HCT116 (cell line): ENCODE measurements at regions not wholly inside any gene's neighbourhood (a gene's known extent, or its start where the extent isn't known, plus 50 kb on each side); places are given as distances from the start of the nearest gene placed in this dataset.

Experiments
- CTCF ChIP-seq, 3 experiments: fragments of 200-600 bp in 1 of 3; sonication (generic) in 1 of 3; IDR thresholded peaks in 2 of 3; conservative IDR thresholded peaks in 1 of 3; 2 replicates each; pipeline ENCODE4 v1.5.1; 2012 to 2017; ENCODE audit warnings: low read depth in 2 of 3, low read length in 2 of 3, antibody characterized with exemption in 1 of 3, borderline replicate concordance in 1 of 3, control low read depth in 1 of 3, mild to moderate bottlenecking in 1 of 3, mixed read lengths in 1 of 3, mixed run types in 1 of 3, moderate library complexity in 1 of 3; ENCODE audit not compliant: insufficient read depth in 1 of 3
- EGR1 ChIP-seq: IDR thresholded peaks from 2 replicates; pipeline ENCODE4 v1.6.1; 2012; ENCODE audit warnings: low read depth
- EZH2 ChIP-seq: fragments of 200-600 bp; sonication (generic); IDR thresholded peaks from 2 replicates; pipeline ENCODE4 v1.6.1; 2017; ENCODE audit warnings: antibody characterized with exemption, mixed run types
- EZH2phosphoT487 ChIP-seq: fragments of 200-600 bp; IDR thresholded peaks from 2 replicates; pipeline ENCODE4 v1.6.1; 2018; ENCODE audit warnings: antibody characterized with exemption, borderline replicate concordance
- FOSL1 ChIP-seq: IDR thresholded peaks from 2 replicates; pipeline ENCODE4 v1.6.1; 2012; ENCODE audit warnings: low read depth
- MAX ChIP-seq: IDR thresholded peaks from 2 replicates; pipeline ENCODE4 v1.6.1; 2012
- POLR2A ChIP-seq: IDR thresholded peaks from 2 replicates; pipeline ENCODE4 v1.7.0; 2011; ENCODE audit warnings: borderline replicate concordance; ENCODE audit not compliant: insufficient read depth, insufficient read length; ENCODE audit errors: extremely low read depth
- POLR2AphosphoS5 ChIP-seq: IDR thresholded peaks from 2 replicates; pipeline ENCODE4 v1.6.1; 2011; ENCODE audit warnings: mild to moderate bottlenecking, low read depth, low read length, moderate library complexity
- RAD21 ChIP-seq: IDR thresholded peaks from 2 replicates; pipeline ENCODE4 v1.6.1; 2012; ENCODE audit warnings: low read depth, mild to moderate bottlenecking
- TCF7L2 ChIP-seq: IDR thresholded peaks from 2 replicates; pipeline ENCODE4 v1.7.0; 2011; ENCODE audit warnings: borderline replicate concordance, inconsistent platforms; ENCODE audit not compliant: insufficient read depth, insufficient read length; ENCODE audit errors: extremely low read depth
- ZFX ChIP-seq: fragments of 450-650 bp; IDR thresholded peaks from 2 replicates; pipeline ENCODE4 v1.6.1; 2017

- TF ChIP-seq POLR2A (no peak), EGR1 (no peak), EZH2 (no peak), CTCF (IDR thresholded peaks at IDR 0.05 in 2 of 3, conservative IDR thresholded peaks at IDR 0.05 in 1 of 3; ENCODE audit: borderline replicate concordance in 1 of 3, insufficient read depth in 1 of 3, low read depth in 2 of 3, low read length in 2 of 3) (no peak), POLR2AphosphoS5 (no peak), EZH2phosphoT487 (no peak), FOSL1 (no peak), ZFX (no peak), MAX (no peak), TCF7L2 (no peak), RAD21 (no peak)
These were observed 359.5 kb downstream of the VRK1 start for GRCh38 chr14:97156705-97157104.
